SU-DHL-6 (cell line): ENCODE measurements at regions not wholly inside any gene's neighbourhood (a gene's known extent, or its start where the extent isn't known, plus 50 kb on each side); places are given as distances from the start of the nearest gene placed in this dataset.

Experiments
- H2AFZ ChIP-seq: fragments of 200-600 bp; sonication (generic); 2 replicates; pipeline ENCODE4 v1.6.1; 2014; ENCODE audit warnings: low read depth, mild to moderate bottlenecking, moderate library complexity, mixed read lengths, antibody characterized with exemption, low read length; ENCODE audit not compliant: severe bottlenecking
- H3F3A ChIP-seq: fragments of 200-600 bp; shearing (Covaris generic); 2 replicates; pipeline ENCODE4 v1.6.0; 2016; ENCODE audit warnings: antibody characterized with exemption, mild to moderate bottlenecking; ENCODE audit not compliant: insufficient read depth
- H3K27ac ChIP-seq: fragments of 200-600 bp; sonication (generic); 2 replicates; pipeline ENCODE4 v1.5.1; 2016; ENCODE audit warnings: low read depth, mild to moderate bottlenecking, low read length, moderate library complexity, mixed read lengths
- H3K27me3 ChIP-seq: fragments of 200-600 bp; sonication (generic), shearing (Covaris generic); 2 replicates; pipeline ENCODE4 v1.6.0; 2014; ENCODE audit warnings: mild to moderate bottlenecking, low read length
- H3K36me3 ChIP-seq: fragments of 200-600 bp; sonication (generic); 2 replicates; pipeline ENCODE4 v1.6.1; 2014; ENCODE audit warnings: mild to moderate bottlenecking, low read length, mixed read lengths
- H3K4me2 ChIP-seq: fragments of 300-600, 200-600 bp; shearing (Covaris generic), sonication (generic); 2 replicates; pipeline ENCODE4 v1.6.0; 2014; ENCODE audit warnings: low read length, low read depth, mild to moderate bottlenecking; ENCODE audit not compliant: poor library complexity, severe bottlenecking
- H3K4me3 ChIP-seq: fragments of 200-600 bp; sonication (generic); 2 replicates; pipeline ENCODE4 v1.5.1; 2014; ENCODE audit warnings: antibody characterized with exemption, low read length, mild to moderate bottlenecking, mixed read lengths; ENCODE audit not compliant: insufficient read depth, poor library complexity, severe bottlenecking
- H3K79me2 ChIP-seq: fragments of 200-600 bp; sonication (generic); 2 replicates; pipeline ENCODE4 v1.6.1; 2014; ENCODE audit warnings: mild to moderate bottlenecking, low read length, moderate library complexity; ENCODE audit not compliant: insufficient read depth
- H3K9ac ChIP-seq: fragments of 200-600 bp; sonication (generic); 2 replicates; pipeline ENCODE4 v1.7.0; 2014; ENCODE audit warnings: mild to moderate bottlenecking, low read length
- H3K9me2 ChIP-seq: fragments of 200-600 bp; sonication (generic); replicated peaks from 2 replicates; pipeline ENCODE4 v1.6.1; 2014; ENCODE audit warnings: low read length; ENCODE audit not compliant: insufficient read depth
- H3K9me3 ChIP-seq: fragments of 200-600 bp; sonication (generic); 2 replicates; pipeline ENCODE4 v1.6.1; 2014; ENCODE audit warnings: low read length, mixed read lengths; ENCODE audit not compliant: insufficient read depth
- H4K20me1 ChIP-seq: fragments of 200-600 bp; sonication (generic); 2 replicates; pipeline ENCODE4 v1.6.1; 2014; ENCODE audit warnings: low read depth, mild to moderate bottlenecking, antibody characterized with exemption, low read length, moderate library complexity, mixed read lengths
- CTCF ChIP-seq: fragments of 200-600 bp; sonication (generic); IDR thresholded peaks from one replicate; pipeline ENCODE4 v1.5.1; 2017; ENCODE audit warnings: antibody characterized with exemption, mild to moderate bottlenecking, low read length, moderate library complexity; ENCODE audit not compliant: insufficient read depth, poor library complexity, severe bottlenecking
- EZH2phosphoT487 ChIP-seq: fragments of 200-600 bp; sonication (generic), shearing (Covaris generic); conservative IDR thresholded peaks from 2 replicates; pipeline ENCODE4 v1.6.1; 2018; ENCODE audit warnings: mild to moderate bottlenecking, antibody characterized with exemption, low read length, moderate library complexity, mixed read lengths

GRCh38 chr7:26486153-26486552 is 194.5 kb downstream of the SNX10 start:
- no peak for TF ChIP-seq CTCF
- TF ChIP-seq EZH2phosphoT487: no peak
- Histone ChIP-seq H3K27me3 (no peaks in the 10 kb centered on the region), H3K9ac (no peak overlapping the region), H3F3A (no peaks in the 10 kb centered on the region), H3K79me2 (no peaks in the 10 kb centered on the region), H3K36me3 (no peaks in the 10 kb centered on the region), H3K4me2 (no peak overlapping the region), H3K4me3 (no peak overlapping the region), H4K20me1 (no peaks in the 10 kb centered on the region), H3K9me3 (no peaks in the 10 kb centered on the region), H2AFZ (no peak overlapping the region), H3K27ac (no peak overlapping the region), H3K9me2 (no peaks in the 10 kb centered on the region)

- H3K4me2 ChIP-seq: no peak overlapping the region
- no peaks in the 10 kb centered on the region for H3K9me3 ChIP-seq
- no peak overlapping the region for H2AFZ ChIP-seq
- no peak overlapping the region for H3K9ac ChIP-seq
- H3K4me3 ChIP-seq: no peak overlapping the region
- no peak overlapping the region for H3K27ac ChIP-seq
- H3K79me2 ChIP-seq: no peaks in the 10 kb centered on the region
- no peak for TF ChIP-seq CTCF
- no peak for TF ChIP-seq EZH2phosphoT487
- H4K20me1 ChIP-seq: no peaks in the 10 kb centered on the region
- no peaks in the 10 kb centered on the region for H3K36me3 ChIP-seq
- H3K9me2 ChIP-seq: no peaks in the 10 kb centered on the region
- H3F3A ChIP-seq: no peaks in the 10 kb centered on the region
- no peaks in the 10 kb centered on the region for H3K27me3 ChIP-seq
Measured at GRCh38 chr7:26487780-26488515, 196.3 kb downstream of the SNX10 start.

DNA sequence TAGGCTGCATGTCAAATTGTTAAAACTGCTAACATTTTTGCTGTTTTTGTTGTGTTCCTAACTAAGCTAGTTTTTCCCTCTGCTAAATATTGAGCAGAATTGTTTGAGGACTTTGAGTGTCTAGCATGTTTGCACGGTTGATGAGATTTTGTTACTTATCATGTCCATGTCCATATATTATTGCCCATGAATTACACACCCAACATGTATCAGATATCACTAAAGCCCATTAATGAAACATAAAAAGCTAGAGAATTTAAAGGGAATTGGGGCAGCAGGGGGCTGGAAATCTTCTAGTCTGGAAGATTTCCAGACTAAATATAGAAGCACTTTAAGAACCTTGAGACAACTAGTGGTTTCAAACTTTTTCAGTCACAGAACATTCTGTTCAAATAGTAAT is 197.7 kb downstream of the SNX10 start:
- no peaks in the 10 kb centered on the region for H3K36me3 ChIP-seq
- H3F3A ChIP-seq: no peaks in the 10 kb centered on the region
- no peaks in the 10 kb centered on the region for H4K20me1 ChIP-seq
- no peaks in the 10 kb centered on the region for H3K27me3 ChIP-seq
- no peak overlapping the region for H2AFZ ChIP-seq
- no peak overlapping the region for H3K9ac ChIP-seq
- H3K9me3 ChIP-seq: no peaks in the 10 kb centered on the region
- H3K4me3 ChIP-seq: no peak overlapping the region
- TF ChIP-seq EZH2phosphoT487: no peak
- no peak for TF ChIP-seq CTCF
- H3K4me2 ChIP-seq: no peak overlapping the region
- no peaks in the 10 kb centered on the region for H3K79me2 ChIP-seq
- no peaks in the 10 kb centered on the region for H3K9me2 ChIP-seq
- H3K27ac ChIP-seq: no peak overlapping the region
